Body of pancreas (tissue), 4 donors: ENCODE measurements at regions not wholly inside any gene's neighbourhood (a gene's known extent, or its start where the extent isn't known, plus 50 kb on each side); places are given as distances from the start of the nearest gene placed in this dataset.

Experiments used
- ATAC-seq: fragments of 150-250 bp; one replicate; pipeline ENCODE4 v1.9.1; 2016
- DNase-seq, 4 donors: peaks; one replicate each; pipeline ENCODE4 v3.0.0-alpha.2; 2019
- H3K27ac ChIP-seq, 4 donors: fragments of 200-600 bp; sonication (generic); 1 replicate in 3 of 4; 2 replicates in 1 of 4; pipeline versions ENCODE4 v1.5.1 to v1.6.1; 2016 to 2019; ENCODE audit warnings: mild to moderate bottlenecking in 1 of 4, mixed read lengths in 1 of 4, moderate library complexity in 1 of 4
- H3K27me3 ChIP-seq, 2 donors: fragments of 200-600 bp; sonication (generic); one replicate each; pipeline ENCODE4 v1.6.0; 2016; ENCODE audit warnings: mild to moderate bottlenecking in 1 of 2
- H3K36me3 ChIP-seq, 2 donors: fragments of 200-600 bp; sonication (generic); replicated peaks in 1 of 2; 2 replicates each; pipeline ENCODE4 v1.5.1; 2016; ENCODE audit warnings: low read depth in 2 of 2; ENCODE audit not compliant: insufficient read depth in 1 of 2
- H3K4me1 ChIP-seq: fragments of 200-600 bp; sonication (generic); one replicate; pipeline ENCODE4 v1.6.0; 2016
- H3K4me3 ChIP-seq, 2 donors: fragments of 200-600 bp; sonication (generic); 1 replicate in 1 of 2; 2 replicates in 1 of 2; pipeline ENCODE4 v1.5.1; 2016 to 2019
- H3K9me3 ChIP-seq, 3 donors: fragments of 200-600 bp; sonication (generic); 1 replicate in 2 of 3; 2 replicates in 1 of 3; pipeline ENCODE4 v1.5.1; 2016
- CTCF ChIP-seq, 7 experiments: fragments of 450-650 bp in 4 of 7; fragments of 200-600 bp in 3 of 7; sonication (generic) in 3 of 7; IDR thresholded peaks; one replicate each; pipeline ENCODE4 v1.5.1; 2016 to 2019; ENCODE audit warnings: antibody characterized with exemption in 7 of 7
- POLR2A ChIP-seq, 3 donors: fragments of 450-650 bp; IDR thresholded peaks; one replicate each; pipeline ENCODE4 v1.6.1; 2016; ENCODE audit warnings: antibody characterized with exemption in 3 of 3, mild to moderate bottlenecking in 2 of 3
- WGBS, 2 donors: methylation state at CpG; one replicate each; pipeline ENCODE4 v1.1.5; 2017; 5-methylcytosine and 5-hydroxymethylcytosine counted together
- intact Hi-C: fragments of 100-400 bp; cut with DNase I; formaldehyde crosslinking; loops from one replicate; pipeline ENCODE4 v1.15.1; 2023

GRCh38 chr3:72210261-72210660 lies 425.3 kb upstream of the PROK2 start:
- Histone ChIP-seq H3K27ac (no peak overlapping the region), H3K4me1 (no peaks in the 10 kb centered on the region), H3K27me3 (no peaks in the 10 kb centered on the region), H3K9me3 (no peaks in the 10 kb centered on the region), H3K36me3 (no peaks in the 10 kb centered on the region), H3K4me3 (no peak overlapping the region)
- no peak for DNase-seq
- ATAC-seq: no peak
- intact Hi-C loops: no loop called here
- 77 to 82% methylated on average over 8 of the region's 8 CpGs for WGBS, 2 donors
- TF ChIP-seq CTCF (IDR thresholded peaks at IDR 0.05) (no peak), POLR2A (IDR thresholded peaks at IDR 0.05) (no peak)

- H3K4me1 ChIP-seq: no peaks in the 10 kb centered on the region
- ATAC-seq: no peak
- no peaks in the 10 kb centered on the region for H3K9me3 ChIP-seq
- H3K27ac ChIP-seq: no peak overlapping the region
- no peak overlapping the region for H3K4me3 ChIP-seq
- intact Hi-C loops: no loop called here
- DNase-seq: no peak
- TF ChIP-seq POLR2A (IDR thresholded peaks at IDR 0.05): no peak
- TF ChIP-seq CTCF (IDR thresholded peaks at IDR 0.05): no peak
- H3K27me3 ChIP-seq: no peaks in the 10 kb centered on the region
- 65 to 66% methylated on average over 8 of the region's 8 CpGs for WGBS, 2 donors
- H3K36me3 ChIP-seq: no peaks in the 10 kb centered on the region
Observed at GRCh38 chr3:72205297-72205826, 420.4 kb upstream of the PROK2 start.

- H3K4me3 ChIP-seq: no peak overlapping the region
- no peak for ATAC-seq
- no peak for TF ChIP-seq POLR2A (IDR thresholded peaks at IDR 0.05)
- TF ChIP-seq CTCF (IDR thresholded peaks at IDR 0.05): no peak
- intact Hi-C loops: no loop called here
- no peaks in the 10 kb centered on the region for H3K9me3 ChIP-seq
- 78 to 79% methylated on average over 7 of the region's 7 CpGs for WGBS, 2 donors
- H3K27ac ChIP-seq: no peak overlapping the region
- no peaks in the 10 kb centered on the region for H3K27me3 ChIP-seq
- H3K36me3 ChIP-seq: no peaks in the 10 kb centered on the region
- H3K4me1 ChIP-seq: no peaks in the 10 kb centered on the region
- DNase-seq: no peak
Observed at GRCh38 chr3:72204452-72204851, 419.5 kb upstream of the PROK2 start.

GRCh38 chr3:72203613-72204349 lies 418.8 kb upstream of the PROK2 start:
- no peak for TF ChIP-seq CTCF (IDR thresholded peaks at IDR 0.05)
- no peak for TF ChIP-seq POLR2A (IDR thresholded peaks at IDR 0.05)
- no peak for ATAC-seq
- no peak for DNase-seq
- H3K4me1 ChIP-seq: no peaks in the 10 kb centered on the region
- H3K4me3 ChIP-seq: no peak overlapping the region
- no peaks in the 10 kb centered on the region for H3K36me3 ChIP-seq
- intact Hi-C loops: no loop called here
- H3K9me3 ChIP-seq: no peaks in the 10 kb centered on the region
- 79 to 83% methylated on average over 7 to 8 of the region's 8 CpGs for whole genome bisulfite sequencing, 2 donors
- H3K27me3 ChIP-seq: no peaks in the 10 kb centered on the region
- H3K27ac ChIP-seq: no peak overlapping the region

GRCh38 chr3:72203105-72203504 lies 418.2 kb upstream of the PROK2 start:
- no peaks in the 10 kb centered on the region for H3K4me1 ChIP-seq
- no peak for ATAC-seq
- intact Hi-C loops: no loop called here
- no peaks in the 10 kb centered on the region for H3K36me3 ChIP-seq
- no peaks in the 10 kb centered on the region for H3K27me3 ChIP-seq
- no peak overlapping the region for H3K27ac ChIP-seq
- H3K9me3 ChIP-seq: no peaks in the 10 kb centered on the region
- DNase-seq: no peak
- no peak overlapping the region for H3K4me3 ChIP-seq
- TF ChIP-seq POLR2A (IDR thresholded peaks at IDR 0.05): no peak
- no peak for TF ChIP-seq CTCF (IDR thresholded peaks at IDR 0.05)
- WGBS, 2 donors: 84 to 91% methylated on average over 4 of the region's 4 CpGs
